ENCODE measurements at regions not wholly inside any gene's neighbourhood (a gene's known extent, or its start where the extent isn't known, plus 50 kb on each side); places are given as distances from the start of the nearest gene placed in this dataset.
"Not testable (repeated sequence)": the region's sequence is repeated elsewhere in the genome, so short reads cannot be mapped to it uniquely, and the experiment has no call there.

DNA sequence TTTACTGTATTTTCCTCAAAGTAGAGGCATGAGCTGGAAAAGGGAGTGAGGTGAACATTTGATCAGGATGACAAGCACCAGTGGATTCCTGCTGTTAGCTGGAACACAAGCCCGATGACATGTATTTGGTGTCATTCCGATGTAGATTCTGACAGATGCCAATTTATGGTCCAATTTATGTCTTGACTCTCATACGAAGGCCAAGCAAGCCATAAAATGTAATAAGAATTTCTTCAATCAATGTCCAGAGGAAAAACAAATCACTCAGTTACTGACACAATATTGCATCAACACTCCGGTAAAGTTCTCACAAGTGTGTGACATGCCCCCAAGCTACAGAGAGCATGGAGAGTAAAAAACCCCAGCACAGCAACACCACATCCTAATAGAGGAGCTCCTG, 138.3 kb upstream of the ZNF521 start:
- FAIRE-seq (no peak), DNase-seq (ENCODE audit: low read depth) (no peak)
- Histone ChIP-seq H3K36me3 (ENCODE audit: control insufficient read depth, insufficient read depth, low read length) (no peaks in the 10 kb centered on the region), H3K27me3 (ENCODE audit: control insufficient read depth, insufficient read depth, low read length) (no peaks in the 10 kb centered on the region), H3K4me3 (ENCODE audit: low read depth, low read length) (no peak overlapping the region)
- TF ChIP-seq, protein P1, sequence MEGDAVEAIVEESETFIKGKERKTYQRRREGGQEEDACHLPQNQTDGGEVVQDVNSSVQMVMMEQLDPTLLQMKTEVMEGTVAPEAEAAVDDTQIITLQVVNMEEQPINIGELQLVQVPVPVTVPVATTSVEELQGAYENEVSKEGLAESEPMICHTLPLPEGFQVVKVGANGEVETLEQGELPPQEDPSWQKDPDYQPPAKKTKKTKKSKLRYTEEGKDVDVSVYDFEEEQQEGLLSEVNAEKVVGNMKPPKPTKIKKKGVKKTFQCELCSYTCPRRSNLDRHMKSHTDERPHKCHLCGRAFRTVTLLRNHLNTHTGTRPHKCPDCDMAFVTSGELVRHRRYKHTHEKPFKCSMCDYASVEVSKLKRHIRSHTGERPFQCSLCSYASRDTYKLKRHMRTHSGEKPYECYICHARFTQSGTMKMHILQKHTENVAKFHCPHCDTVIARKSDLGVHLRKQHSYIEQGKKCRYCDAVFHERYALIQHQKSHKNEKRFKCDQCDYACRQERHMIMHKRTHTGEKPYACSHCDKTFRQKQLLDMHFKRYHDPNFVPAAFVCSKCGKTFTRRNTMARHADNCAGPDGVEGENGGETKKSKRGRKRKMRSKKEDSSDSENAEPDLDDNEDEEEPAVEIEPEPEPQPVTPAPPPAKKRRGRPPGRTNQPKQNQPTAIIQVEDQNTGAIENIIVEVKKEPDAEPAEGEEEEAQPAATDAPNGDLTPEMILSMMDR (IDR thresholded peaks at IDR 0.05; ENCODE audit: insufficient read depth, low read length, severe bottlenecking): no peak

DNA sequence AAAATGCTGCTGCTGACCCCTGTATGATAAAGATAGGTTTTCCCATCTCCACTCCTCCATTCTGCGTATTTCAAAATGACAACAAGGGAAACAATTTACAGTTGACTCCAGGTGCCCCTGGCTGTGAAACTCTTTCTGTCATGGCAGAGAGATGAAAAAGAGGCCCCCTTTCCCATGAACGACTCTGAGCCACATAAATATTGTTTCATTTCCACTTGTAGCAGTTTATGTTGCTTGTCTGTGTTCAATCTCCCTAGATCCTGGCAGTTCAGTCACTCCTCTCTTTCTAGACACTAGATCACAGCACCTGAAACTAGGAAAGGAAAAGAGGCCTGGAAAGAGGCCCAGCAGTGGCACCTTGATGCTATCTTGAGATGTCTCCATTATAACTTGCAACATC, 121.0 kb upstream of the ZNF521 start:
- no peaks in the 10 kb centered on the region for H3K27me3 ChIP-seq (ENCODE audit: control insufficient read depth, insufficient read depth, low read length)
- no peak for FAIRE-seq
- no peak for DNase-seq (ENCODE audit: low read depth)
- no peak overlapping the region for H3K4me3 ChIP-seq (ENCODE audit: low read depth, low read length)
- TF ChIP-seq, protein P1 (IDR thresholded peaks at IDR 0.05; ENCODE audit: insufficient read depth, low read length, severe bottlenecking): no peak
- no peaks in the 10 kb centered on the region for H3K36me3 ChIP-seq (ENCODE audit: control insufficient read depth, insufficient read depth, low read length)

DNA sequence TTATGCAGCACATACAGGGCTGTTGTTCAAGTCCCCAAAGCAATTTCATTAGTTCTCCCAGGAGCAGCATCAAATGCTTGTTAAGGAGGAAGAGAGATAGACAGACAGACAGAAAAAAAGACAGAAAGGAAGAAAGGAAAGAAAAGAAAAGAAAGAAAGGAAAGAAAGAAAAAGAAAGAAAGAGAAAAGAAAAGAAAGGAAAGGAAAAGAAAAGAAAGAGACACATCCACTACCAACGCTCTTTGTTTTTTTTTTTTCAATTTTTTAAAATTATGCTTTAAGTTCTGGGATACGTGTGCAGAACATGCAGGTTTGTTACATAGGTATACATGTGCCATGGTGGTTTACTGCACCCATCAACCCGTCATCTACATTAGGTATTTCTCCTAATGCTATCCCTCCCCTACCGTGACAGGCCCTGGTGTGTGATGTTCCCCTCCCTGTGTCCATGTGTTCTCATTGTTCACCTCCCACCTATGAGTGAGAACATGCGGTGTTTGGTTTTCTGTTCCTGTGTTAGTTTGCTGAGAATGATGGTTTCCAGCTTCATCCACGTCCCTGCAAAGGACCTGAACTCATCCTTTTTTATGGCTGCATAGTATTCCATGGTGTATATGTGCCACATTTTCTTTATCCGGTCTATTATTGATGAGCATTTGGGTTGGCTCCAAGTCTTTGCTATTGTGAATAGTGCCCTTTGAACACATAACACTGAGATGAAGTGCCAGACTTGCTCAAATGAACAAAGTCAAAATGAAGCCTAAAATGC, 119.0 kb upstream of the ZNF521 start:
- not testable (repeated sequence) for H3K4me3 ChIP-seq (ENCODE audit: low read depth, low read length); H3K36me3 ChIP-seq (ENCODE audit: control insufficient read depth, insufficient read depth, low read length); H3K27me3 ChIP-seq (ENCODE audit: control insufficient read depth, insufficient read depth, low read length); DNase-seq (ENCODE audit: low read depth); FAIRE-seq

DNA sequence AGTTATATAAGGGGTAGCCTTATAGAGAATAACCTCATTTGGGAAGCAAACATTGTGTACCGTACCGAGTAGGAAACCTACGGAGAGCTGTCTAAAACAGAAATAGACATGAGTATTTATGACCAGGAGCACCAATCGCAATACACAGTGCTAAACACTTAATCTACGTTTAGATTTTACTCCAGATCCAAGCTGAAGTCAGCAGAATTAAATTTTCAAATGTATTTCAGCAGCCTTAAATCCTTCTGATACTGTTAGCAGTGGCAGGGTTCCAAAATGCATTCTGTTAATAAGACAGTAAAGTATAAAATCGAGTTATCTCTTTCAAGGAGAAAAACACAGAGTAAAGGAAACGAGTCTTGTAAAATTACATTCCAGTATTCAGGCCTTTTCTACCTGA, 118.1 kb upstream of the ZNF521 start:
- DNase-seq (ENCODE audit: low read depth) (no peak), FAIRE-seq (no peak)
- H3K36me3 ChIP-seq (ENCODE audit: control insufficient read depth, insufficient read depth, low read length): no peaks in the 10 kb centered on the region
- TF ChIP-seq, protein P1 (IDR thresholded peaks at IDR 0.05; ENCODE audit: insufficient read depth, low read length, severe bottlenecking): no peak
- no peaks in the 10 kb centered on the region for H3K27me3 ChIP-seq (ENCODE audit: control insufficient read depth, insufficient read depth, low read length)
- H3K4me3 ChIP-seq (ENCODE audit: low read depth, low read length): no peak overlapping the region

DNA sequence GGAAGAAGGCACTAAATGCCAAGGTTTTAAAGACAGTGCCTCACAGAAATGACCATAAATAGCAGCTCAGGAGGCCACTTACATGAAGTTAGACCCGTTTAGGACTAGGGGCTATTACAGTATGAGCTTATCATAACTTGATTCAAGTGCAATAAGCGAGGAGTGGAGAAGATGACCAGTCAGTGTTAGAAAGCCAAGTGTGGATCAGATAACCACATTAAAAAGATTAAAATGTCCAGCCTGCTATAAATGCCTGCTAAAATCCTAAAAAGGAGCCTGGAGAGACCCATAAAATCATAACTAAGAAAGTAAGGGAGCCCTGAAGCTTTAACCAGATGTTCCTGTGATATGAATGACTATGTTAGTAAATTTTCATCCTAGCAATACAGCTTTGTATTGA, 117.5 kb upstream of the ZNF521 start:
- FAIRE-seq: no peak
- TF ChIP-seq, protein P1 (IDR thresholded peaks at IDR 0.05; ENCODE audit: insufficient read depth, low read length, severe bottlenecking): no peak
- H3K27me3 ChIP-seq (ENCODE audit: control insufficient read depth, insufficient read depth, low read length): no peaks in the 10 kb centered on the region

DNA sequence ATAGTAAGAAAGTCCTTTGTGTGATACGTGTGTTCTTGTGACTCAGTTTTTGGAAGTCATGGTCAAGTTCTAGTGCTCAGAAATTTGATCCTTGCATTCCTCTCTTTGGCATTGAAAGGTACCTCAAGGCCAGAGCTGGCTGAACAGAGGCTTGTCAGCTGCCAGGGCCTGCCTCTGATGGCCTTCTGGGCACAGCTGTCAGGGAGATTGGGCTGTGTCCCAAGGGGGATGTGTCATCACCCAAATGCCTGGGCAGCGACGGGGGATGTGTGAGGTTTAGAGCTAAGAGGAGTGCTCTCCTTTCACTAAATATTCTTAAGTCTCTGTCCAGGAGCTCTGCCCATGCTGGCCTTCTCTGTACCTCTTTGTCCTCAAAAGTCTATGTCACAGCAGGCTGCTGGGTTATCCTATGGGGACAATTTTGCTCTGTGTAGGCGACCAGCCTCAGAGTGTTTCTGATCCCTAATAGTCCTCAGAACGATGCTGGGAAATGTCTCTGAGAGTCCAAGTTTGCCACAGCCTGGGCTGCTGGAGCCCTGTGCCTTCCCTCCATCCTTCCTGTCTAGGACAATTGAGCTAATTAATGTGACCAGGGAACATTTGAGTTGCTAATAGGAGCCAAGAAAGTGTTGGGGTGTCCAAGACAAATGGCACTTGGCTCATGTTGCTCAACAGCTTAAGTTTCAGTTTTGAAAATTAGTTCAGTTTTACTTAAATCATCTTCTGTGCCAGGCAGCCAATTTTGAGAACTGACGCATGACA, 115.4 kb upstream of the ZNF521 start:
- FAIRE-seq (no peak), DNase-seq (ENCODE audit: low read depth) (no peak)
- Histone ChIP-seq H3K36me3 (ENCODE audit: control insufficient read depth, insufficient read depth, low read length) (no peaks in the 10 kb centered on the region), H3K4me3 (ENCODE audit: low read depth, low read length) (no peak overlapping the region), H3K27me3 (ENCODE audit: control insufficient read depth, insufficient read depth, low read length) (no peaks in the 10 kb centered on the region)
- TF ChIP-seq, protein P1 (IDR thresholded peaks at IDR 0.05; ENCODE audit: insufficient read depth, low read length, severe bottlenecking): no peak

More for the DNA sequence above, 117.5 kb upstream of the ZNF521 start:
- no peaks in the 10 kb centered on the region for H3K36me3 ChIP-seq (ENCODE audit: control insufficient read depth, insufficient read depth, low read length)
- no peak overlapping the region for H3K4me3 ChIP-seq (ENCODE audit: low read depth, low read length)
- DNase-seq (ENCODE audit: low read depth): no peak

Measured in bronchial epithelial cell (primary cell).